ENCODE measurements at regions not wholly inside any gene's neighbourhood (a gene's known extent, or its start where the extent isn't known, plus 50 kb on each side); places are given as distances from the start of the nearest gene placed in this dataset.

DNA sequence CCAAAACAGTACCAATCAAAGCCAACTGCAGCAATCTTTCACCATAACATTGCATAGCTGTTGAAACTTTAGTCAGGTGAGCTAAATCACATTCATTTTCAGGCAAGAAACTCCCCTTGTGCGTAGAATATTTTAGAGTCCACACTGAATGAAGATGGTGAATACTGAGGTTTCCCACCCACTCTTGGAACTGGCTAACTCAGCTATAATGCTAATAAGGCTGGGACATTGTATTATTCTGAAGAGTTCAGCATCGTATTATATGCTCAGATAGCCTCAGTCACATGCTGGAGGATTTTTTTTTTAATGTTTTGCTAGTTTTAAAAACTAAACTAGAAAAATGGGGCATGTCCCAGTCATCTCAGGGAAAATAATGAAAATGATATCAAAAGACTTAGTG is 352.3 kb upstream of the FMN2 start:
- DNase-seq, result no peak

DNA sequence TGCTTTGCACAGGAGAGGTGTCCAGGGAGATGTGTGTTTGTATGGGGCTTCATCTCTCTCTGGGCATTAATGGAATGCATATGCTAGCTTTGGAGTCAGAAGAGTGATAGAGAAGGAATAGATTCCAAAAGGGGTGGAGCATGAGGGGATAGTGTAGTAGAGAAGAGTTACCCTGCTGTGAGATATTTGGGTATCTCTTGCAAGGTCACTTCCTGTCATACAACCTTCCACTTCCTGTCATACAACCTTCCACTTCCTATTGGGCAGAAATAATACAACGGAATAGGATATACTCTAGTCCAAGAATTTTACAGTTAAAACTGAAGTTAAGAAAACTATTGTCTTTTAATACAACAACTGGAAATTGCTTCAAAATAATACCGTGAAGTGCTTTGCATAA is 351.8 kb upstream of the FMN2 start:
- DNase-seq, result no peak

DNA sequence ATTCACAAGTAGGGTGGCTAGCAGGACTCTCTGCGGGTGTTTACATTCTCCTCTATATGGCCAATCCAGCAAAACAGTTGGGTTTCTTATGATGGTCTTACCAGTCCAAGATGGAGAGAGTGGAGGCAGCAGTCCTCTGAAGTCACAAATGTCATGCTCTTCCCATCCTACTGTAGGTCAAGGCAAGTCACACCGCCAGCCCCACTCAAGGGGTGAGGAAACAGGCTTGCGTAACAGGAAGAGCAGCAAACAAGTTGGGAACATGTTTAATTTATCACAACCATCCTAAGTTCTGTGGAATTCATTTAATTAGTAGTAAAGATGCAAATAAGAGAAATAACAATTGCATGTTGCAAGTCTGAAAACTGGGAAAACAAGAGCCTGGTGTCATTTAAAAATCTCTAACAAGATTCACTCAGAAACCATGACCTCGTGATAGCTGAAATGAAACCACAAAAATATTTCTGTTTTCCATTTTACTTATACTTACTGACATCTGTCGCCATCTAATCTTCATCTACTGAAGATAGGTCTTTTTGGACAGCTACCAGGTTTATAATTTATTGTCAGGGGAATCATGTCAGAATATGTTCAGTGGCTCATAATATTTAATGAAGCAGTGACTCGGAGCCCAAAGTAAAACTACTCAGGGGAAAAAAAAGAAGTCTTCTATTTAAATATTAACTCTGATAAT is 349.1 kb upstream of the FMN2 start:
- no peak for DNase-seq

DNA sequence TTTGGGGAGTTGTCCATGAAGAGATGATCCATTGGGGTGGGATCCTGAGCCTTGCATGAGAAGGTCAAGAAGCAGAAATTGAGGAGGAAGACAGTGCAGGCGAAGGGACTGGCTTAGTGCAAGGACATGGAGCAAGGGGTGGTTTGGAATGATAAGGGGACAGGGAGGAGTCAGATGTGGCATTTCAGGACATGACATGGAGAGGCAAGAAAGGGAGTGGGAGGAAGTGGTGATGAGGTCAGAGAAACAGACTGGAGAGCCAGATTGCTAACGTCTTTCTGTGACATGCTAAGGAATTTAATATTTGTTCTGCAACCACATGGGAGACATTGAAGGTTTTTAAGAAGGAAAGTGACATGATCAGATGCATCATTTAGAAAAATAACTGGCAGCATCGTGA is 346.8 kb upstream of the FMN2 start:
- DNase-seq, result no peak

DNA sequence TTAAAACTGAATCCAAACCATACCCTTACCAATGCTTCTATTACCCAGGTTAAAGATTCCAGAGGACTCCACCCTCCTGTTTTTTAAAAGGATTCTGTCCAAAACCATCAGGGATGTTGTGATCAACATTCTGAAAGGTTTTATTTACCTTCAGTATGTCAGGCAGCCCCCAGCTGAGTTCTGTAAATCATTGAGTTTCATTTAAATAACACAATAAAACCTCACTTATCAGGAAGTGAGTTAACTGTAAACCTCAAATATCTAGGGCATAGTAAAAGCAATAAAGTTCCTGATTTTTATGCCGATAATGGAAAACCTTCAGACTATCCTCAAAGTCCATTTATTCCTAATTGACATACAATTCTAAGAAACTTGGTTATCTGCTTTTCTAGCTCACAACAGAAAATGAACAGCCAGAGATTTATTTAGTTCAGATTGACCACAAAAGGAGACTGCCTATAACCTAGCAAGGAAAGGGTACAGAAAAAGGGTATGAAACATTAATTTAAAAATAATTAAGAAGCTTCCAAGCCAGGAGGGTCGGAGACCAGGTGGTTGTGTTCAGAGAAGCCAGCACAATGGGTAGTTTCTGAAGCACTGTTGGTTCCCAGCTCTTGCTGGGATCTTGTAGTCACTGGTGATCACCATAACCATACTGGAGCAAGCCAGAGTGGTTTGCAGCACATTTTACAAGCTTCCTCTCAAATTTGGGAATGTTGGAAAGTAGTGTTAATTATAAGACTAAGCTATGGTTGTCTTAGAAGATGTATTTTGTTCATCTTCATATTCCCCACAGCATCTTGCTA is 336.4 kb upstream of the FMN2 start:
- no peak for DNase-seq

DNA sequence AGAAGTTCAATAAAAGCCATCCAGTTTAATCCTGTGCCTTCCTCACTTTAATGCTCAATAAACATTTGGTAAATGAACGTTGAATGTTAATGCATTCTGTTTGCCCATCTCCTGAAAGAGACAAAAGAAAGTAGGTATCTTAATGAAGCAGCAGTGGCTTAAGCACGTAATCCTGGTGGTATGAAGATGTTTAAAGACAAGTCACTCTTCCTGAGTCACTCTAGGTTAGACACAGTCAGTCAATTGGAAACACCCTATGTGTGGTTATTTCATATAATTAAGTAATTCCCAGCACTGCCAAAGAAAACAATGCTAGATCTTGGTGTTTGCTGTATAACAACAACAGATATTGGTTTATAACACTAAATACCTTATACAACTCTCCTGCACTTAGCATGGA is 334.0 kb upstream of the FMN2 start:
- no peak for DNase-seq

DNA sequence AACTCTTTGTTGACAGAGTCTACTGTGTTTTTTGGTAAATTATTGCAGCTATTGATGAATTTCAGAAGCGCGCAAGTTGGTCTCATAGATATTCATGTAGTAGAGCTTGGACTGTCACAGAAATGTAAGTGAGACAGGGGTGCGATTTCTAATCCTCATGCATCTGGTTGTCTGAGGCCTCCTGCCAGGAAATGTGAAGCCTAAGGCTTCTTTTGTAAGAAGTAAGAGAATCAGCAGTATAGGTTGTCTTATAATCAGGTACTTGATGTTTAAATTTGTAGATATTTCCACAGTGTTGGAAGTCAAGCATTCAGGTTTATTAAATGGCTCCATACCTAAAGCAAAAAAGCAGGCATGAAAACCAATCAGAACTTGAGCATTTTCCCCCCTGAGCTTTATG is 332.9 kb upstream of the FMN2 start:
- DNase-seq, result no peak

DNA sequence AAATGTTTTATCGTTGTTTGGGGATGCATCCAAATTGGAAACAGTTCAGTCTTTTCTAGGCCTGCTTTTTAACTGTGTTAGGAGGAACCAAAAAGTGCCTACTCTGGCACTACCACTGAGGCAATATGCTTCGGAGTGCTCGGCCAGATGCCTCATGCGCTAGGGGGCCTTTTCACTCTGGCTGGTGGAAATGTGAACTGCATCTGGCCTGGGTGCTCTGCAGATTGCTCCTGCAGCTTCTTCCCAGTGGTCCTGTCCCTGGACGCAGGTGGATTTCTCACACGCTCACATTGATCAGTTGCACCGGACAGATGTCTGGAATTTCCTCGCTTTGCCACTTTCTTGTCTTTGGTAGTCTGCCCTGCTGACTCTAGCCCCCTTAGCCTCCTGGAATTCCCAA is 330.2 kb upstream of the FMN2 start:
- DNase-seq, result no peak

DNA sequence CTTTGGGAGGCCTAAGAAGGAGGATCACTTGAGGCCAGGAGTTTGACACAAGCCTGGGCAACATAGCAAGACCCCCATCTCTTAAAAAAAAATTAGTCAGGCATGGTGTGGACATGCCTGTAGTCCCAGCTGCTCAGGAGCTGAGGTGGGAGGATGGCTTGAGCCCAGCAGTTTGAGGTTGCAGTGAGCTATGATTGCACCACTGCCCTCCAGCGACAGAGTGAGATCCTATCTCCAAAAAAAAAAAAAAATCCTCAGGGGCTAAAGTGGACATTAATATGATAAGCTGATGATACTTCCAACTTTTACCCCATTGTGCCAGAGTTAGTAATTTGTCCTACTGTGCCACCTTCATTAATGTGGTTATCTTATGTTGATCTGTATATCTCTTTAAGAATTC is 327.8 kb upstream of the FMN2 start:
- DNase-seq, result no peak

DNA sequence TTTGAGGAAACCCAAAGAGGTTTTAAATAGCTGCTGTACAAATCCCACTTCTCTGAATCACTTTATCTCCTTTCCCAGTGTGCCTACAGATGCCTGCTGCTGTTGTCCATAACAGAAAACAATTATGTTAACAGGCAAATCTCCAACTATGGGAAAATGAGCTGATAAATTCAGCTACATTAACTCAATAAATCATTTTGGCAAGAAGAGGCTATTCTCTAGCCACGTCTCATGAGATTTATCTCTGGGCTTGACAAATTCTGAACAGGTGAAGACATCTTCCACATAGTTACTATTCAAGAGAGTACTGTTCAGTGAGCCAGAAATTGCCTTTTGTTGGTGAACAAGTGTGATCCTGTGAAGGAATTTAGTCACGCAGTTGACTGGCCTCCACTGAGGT is 327.1 kb upstream of the FMN2 start:
- DNase-seq, result no peak

DNA sequence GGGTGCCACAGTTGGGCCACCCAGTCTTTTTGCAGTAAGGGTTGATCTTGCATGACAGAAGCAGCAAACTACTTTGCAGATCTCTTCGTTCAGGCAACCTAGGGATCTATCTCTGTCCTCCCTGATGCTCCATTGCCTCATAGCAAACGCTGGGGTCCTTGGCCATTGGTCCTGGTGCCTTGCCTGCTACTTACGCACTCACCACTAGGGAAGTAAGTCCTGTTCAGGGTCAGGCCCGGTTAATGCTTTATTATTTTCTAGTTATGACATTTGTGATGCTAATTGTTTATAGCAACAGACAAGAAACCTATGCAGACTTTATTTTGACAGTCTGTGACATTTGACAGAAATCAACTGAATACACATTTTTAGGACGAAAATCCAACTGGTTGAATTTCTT is 326.5 kb upstream of the FMN2 start:
- no peak for DNase-seq

DNA sequence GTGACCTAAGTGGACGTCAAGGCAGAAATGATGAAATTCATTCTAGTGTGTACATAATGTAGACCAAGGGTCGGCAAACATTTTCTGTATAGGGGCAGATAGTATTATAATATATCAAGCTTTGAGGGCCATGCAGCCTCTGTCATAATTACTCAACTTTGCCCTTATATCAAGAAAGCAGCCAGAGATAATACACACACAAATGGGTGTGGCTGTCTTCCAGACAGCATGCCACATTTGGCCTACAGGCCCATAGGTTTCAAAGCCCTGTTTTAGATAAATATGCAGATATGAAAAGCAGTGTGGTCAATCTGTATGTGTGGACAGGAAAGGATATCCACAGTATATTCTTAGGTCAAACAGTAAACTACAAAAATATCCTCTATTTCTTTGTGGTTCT is 320.1 kb upstream of the FMN2 start:
- DNase-seq, result no peak

DNA sequence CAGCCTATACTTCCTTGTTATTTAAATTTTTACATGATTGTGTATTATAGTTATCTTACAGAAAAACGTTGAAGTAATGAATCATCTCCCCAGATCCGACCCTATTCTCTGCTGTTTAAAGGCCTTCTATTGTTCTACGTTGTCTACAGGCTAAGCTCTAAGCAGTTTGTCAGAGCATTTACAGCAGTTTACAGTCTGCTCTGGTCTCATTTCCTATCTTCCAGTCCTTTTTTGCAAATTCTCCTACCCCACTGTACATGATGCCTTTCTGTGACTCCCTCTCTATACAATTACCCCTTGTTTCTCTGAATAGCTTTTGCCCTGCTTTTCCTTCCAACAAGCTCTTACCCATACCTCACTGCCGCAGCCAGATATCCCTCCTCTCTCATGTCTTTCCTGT is 319.2 kb upstream of the FMN2 start:
- no peak for DNase-seq

DNA sequence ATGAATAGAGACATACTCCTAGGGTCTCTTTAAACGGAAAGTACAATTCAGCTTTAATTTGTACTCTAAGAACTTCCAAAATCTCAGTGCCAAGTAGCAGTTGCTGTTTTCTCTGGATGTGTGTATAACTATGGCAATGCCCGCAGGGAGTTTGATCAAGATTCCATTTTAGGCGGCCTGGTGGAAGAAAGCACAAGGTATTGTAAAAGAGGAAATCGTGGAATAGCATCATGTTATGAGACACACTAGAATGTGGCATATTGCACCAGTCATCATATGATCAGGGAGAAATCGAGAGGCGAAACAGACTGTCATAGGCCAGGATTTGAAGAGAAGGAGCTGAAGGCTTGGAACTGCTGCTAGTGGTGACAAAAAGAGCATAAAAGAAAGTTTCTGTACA is 316.2 kb upstream of the FMN2 start:
- no peak for DNase-seq

DNA sequence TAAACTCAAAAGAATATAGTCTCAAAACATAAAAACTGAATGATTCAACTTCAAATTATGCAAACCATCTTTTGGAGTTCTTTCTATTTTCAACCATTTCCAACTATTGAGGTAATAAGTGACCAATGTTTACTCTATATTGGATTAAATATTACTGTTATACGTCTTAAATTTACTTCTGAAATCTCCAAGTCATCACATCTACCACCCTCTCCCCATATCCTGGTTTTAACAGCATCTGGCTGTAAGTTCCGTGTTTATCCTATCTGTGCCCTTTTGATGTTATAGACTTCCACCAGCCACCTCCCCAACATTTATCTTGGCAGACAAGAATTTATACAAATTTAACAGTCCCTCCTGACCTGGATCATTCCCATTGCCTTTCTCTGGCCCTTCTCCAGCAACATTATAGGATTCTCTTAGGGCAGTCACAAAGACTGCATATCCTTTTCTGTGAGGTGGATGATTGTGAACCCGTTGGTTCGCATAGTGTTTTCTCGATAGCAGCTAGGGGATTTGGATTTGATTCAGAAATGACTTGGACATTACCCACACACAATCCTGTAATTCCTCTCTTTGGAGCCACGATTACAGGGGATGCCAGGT is 313.4 kb upstream of the FMN2 start:
- DNase-seq, result no peak

DNA sequence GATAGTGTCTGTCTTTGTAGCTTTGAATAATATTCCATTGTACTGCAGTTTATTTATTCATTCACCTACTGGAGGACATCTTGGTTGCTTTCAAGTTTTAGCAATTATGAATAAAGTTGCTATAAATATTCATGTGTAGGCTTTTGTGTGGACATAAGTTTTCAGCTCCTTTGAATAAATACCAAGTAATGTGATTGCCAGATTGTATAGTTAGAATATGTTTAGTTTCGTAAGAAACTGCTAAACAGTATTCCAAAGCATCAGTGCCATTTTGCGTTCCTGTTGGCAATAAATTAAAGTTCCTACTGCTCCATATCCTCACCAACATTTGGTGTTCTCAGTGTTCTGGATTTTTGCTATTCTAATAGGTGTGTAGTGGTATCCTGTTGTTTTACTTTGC is 311.7 kb upstream of the FMN2 start:
- no peak for DNase-seq

DNA sequence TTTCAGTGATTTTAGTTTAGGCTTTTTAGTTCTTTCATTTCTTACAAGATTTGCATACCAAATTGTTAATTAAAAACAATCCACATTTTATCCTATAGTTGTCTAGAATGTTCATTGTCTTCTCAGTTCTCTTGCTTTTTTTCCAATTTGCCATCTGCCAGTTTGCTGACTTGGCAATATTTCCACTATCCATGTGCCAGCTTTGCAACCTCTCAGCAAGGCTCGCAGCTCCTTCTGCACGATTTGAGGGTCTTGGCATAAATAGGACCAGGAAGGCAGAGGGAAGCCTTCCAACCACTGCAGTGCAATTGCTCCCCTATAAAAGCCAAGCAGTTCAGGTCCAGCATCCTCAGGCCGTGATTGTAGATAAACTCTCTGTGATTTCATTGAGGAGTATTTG is 306.8 kb upstream of the FMN2 start:
- DNase-seq, result no peak

DNA sequence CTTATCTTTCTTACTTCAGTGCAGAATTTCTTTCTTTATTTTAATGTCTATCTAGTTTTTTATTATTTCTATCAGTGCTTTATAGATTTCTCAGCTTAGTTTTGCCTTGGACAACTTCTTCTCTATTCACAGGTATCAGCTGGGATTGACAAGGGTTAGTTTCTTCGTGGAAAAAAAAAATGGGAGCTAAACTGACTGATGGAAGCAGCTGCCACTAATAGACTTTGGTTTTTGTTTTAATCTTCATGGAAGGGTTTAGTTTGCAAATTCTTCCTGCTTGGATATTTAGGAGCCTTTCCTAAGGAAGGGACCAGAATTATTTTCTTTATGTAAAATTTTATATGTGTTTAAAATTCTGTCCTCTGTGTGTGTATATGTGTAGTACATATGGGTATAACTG is 306.1 kb upstream of the FMN2 start:
- DNase-seq, result no peak

DNA sequence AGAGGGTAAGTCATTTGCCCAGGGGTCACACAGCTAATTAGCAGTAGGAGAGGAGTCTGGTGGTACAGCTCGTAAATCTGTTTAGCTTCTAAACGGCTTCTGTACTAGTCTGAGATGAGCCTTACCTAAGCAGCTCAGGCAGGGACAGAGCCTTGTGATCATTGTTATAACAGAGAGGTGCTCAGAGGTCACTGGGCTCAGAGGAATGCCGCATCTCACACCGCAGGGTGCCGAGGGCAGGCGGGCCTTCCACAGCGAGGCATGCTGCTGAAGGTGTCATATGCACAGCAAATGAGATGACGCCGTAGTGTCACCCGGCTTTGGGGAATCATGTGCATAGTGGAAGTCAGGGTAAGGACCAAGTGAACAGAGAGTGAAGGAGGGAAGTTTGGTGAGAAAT is 305.2 kb upstream of the FMN2 start:
- no peak for DNase-seq

DNA sequence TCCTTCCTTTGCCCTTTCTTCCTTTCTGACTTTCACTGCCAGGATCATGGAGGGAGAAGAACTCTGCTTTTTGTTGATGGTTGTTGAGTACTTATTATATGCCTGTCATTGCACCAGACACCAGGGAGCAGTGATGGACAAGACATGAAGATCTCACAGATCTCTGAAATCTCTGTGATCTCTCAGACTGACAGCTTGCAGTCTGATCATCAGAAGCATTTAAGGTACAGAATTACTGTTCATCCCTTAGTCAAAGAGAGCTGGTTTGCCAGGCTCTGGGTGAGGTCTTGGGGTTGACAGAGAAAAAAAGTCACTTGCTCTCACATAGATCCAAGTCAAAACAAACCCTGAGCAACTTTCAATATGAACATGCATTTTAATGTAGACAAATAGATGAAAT is 299.5 kb upstream of the FMN2 start:
- no peak for DNase-seq

DNA sequence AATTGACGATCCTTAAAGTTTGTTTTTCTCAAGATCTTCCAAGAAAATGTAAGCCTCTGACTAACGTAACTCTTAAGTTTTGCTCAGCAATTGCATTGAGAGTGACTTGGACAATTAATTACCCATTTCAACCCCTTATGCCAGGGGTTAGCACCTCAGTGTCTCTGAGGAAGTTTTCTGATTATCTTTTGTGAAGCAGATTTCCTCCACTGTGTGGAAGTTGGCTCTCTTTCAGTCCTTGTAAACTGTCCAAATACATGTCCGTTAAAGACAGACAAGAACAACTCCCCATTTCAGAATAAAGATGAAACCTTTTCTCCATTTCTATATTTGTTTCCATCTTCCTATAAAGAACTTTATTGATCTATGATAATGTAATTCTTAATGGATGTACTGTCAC is 296.4 kb upstream of the FMN2 start:
- no peak for DNase-seq

DNA sequence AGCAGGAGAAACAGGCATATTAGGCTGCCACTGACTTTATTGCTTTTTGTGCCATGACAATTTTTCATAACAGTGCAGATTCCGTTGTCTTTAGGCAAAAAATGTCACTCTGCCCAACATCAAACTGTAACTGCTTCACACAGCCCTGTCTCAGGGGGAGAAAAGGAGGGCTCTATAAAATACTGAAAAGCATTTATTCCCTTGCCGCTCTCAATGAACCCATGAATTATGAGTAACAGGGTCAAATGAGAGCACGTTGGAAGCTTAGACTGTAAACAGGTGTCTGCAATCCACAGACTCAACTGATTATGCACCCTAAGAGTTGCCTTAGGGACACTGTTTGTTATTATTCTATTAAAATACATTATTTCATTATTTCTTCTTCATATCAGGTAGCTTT is 292.1 kb upstream of the FMN2 start:
- no peak for DNase-seq

DNA sequence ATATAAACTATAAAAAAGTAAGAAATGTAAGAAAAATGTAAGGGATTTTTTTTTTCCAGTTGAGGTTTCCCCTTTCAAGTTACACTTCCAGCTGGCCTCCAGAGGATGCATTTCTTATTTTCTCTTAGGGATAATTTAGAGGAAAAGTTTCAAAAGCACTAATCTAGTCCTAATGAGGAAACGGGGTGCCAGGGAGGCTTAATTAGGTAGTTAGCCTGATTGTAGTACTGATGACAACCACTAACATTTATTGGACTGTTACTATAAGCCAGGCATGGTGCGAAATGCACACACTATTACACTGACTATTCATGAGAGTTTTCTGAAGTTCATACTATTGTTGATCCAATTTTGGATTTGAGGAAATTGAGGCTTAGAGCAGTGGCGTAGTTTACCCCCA is 290.8 kb upstream of the FMN2 start:
- DNase-seq, result no peak

DNA sequence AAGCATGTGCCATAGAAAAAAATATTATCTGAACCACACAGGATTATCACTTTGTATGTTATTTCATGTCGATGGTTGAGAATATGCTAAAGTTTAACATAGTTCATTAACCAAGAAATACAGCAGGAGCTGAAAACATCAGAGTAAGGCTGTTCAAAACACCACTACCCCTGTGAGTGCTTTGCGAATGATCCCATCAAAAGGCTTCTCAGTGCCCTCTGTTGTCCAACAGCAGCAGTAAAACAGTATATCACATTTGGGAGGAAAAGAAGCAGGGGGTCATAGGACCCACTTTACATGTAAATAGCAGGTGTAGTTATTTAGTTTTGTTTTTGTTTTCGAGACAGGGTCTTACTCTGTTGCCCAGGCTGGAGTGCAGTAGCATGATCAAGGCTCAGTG is 289.4 kb upstream of the FMN2 start:
- no peak for DNase-seq

DNA sequence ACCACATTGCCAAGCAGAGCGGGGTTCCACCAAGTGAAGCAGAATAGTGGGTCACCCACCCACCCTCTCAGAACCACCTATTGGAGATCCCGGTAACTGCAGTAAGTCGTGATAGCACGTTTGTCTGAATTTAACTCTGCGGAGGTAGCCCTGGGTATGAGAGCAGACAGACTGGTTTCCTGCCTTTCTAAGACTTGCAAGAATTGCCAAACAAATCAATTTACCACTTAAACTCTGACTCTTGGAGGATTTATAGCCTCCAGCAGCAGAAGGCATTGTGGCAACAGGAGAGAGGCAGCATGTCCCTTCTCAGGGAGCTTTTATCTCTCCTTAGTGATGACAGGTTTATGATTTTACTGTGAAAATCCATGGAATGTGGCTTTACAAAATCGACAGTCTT is 287.9 kb upstream of the FMN2 start:
- no peak for DNase-seq
